ENCODE measurements at regions not wholly inside any gene's neighbourhood (a gene's known extent, or its start where the extent isn't known, plus 50 kb on each side); places are given as distances from the start of the nearest gene placed in this dataset.

DNA sequence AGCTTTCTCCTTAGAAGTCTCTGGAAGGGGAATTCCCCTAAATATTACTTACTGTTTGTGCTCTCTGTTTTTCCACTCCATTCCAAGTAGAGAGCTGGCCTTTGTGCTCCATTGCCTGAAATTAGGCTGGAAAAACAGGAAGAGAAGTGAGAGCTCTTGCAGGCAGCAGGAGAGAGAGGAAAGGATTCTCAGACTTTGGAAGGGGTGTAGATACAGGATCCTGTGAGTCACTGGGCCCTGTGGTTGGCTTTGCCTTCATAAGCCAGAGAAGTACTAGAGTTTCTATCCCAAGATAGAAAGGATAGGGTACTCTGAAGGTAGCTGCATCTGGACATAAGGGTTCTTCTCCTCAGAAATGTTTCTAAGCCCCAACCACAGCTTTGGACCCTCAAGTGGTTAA, 188.9 kb downstream of the CMPK2 start:
- Mint-ChIP-seq H3K36me3 (ENCODE audit: insufficient read depth, unreplicated experiment) (no peaks in the 10 kb centered on the region), H3K4me1 (ENCODE audit: insufficient read depth, unreplicated experiment) (no peaks in the 10 kb centered on the region), H3K27ac (ENCODE audit: low read depth, unreplicated experiment) (no peak overlapping the region), H3K9me3 (ENCODE audit: unreplicated experiment) (no peaks in the 10 kb centered on the region), H3K4me3 (ENCODE audit: unreplicated experiment) (no peak overlapping the region), H3K27me3 (ENCODE audit: insufficient read depth, unreplicated experiment) (no peaks in the 10 kb centered on the region)
- CTCF ChIA-PET, result interaction anchor here (0.7 kb wide), 1 partner anchor 28 kb away, joined by 3 read pairs; no protein-coding TSS in a partner anchor
- TF ChIP-seq, protein P1, sequence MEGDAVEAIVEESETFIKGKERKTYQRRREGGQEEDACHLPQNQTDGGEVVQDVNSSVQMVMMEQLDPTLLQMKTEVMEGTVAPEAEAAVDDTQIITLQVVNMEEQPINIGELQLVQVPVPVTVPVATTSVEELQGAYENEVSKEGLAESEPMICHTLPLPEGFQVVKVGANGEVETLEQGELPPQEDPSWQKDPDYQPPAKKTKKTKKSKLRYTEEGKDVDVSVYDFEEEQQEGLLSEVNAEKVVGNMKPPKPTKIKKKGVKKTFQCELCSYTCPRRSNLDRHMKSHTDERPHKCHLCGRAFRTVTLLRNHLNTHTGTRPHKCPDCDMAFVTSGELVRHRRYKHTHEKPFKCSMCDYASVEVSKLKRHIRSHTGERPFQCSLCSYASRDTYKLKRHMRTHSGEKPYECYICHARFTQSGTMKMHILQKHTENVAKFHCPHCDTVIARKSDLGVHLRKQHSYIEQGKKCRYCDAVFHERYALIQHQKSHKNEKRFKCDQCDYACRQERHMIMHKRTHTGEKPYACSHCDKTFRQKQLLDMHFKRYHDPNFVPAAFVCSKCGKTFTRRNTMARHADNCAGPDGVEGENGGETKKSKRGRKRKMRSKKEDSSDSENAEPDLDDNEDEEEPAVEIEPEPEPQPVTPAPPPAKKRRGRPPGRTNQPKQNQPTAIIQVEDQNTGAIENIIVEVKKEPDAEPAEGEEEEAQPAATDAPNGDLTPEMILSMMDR (IDR thresholded peaks at IDR 0.05; ENCODE audit: unreplicated experiment), result no peak
- intact Hi-C loops (cut with micrococcal nuclease), result no loop called here
- POLR2A ChIA-PET, result no interaction called here
- BruUV-seq (replicated peaks), result no TSS peak
- no peak for DNase-seq (ENCODE audit: unreplicated experiment)

DNA sequence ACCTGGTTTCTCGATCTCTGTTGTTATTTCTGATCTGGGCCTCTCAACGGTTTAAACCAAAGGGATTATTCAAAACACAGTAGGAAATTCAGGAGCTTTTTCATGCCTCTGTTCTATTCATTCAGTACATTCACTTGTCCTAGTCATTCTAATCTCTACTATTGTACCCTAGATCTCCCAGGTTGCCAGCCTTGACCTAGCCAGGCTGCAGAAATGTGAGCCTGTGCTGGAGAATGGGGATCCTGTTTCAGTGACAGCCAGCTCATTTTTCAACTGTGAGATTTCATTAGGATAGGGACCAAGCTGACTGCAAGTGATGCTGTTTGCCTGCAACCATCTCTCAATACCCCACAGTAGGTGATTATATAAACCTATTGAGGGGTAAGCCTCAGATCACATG, 186.2 kb downstream of the CMPK2 start:
- no peak for DNase-seq (ENCODE audit: unreplicated experiment)
- TF ChIP-seq, protein P1 (IDR thresholded peaks at IDR 0.05; ENCODE audit: unreplicated experiment), result no peak
- no peaks in the 10 kb centered on the region for H3K4me1 Mint-ChIP-seq (ENCODE audit: insufficient read depth, unreplicated experiment)
- intact Hi-C loops (cut with micrococcal nuclease), result no loop called here
- no peaks in the 10 kb centered on the region for H3K36me3 Mint-ChIP-seq (ENCODE audit: insufficient read depth, unreplicated experiment)
- CTCF ChIA-PET, result no interaction called here
- BruUV-seq (replicated peaks), result no TSS peak
- no peaks in the 10 kb centered on the region for H3K9me3 Mint-ChIP-seq (ENCODE audit: unreplicated experiment)
- POLR2A ChIA-PET, result interaction anchor here (0.6 kb wide), 1 partner anchor 12 kb away, joined by 5 read pairs; no protein-coding TSS in a partner anchor
- H3K27me3 Mint-ChIP-seq (ENCODE audit: insufficient read depth, unreplicated experiment), result no peaks in the 10 kb centered on the region
- no peak overlapping the region for H3K27ac Mint-ChIP-seq (ENCODE audit: low read depth, unreplicated experiment)
- H3K4me3 Mint-ChIP-seq (ENCODE audit: unreplicated experiment), result no peak overlapping the region

DNA sequence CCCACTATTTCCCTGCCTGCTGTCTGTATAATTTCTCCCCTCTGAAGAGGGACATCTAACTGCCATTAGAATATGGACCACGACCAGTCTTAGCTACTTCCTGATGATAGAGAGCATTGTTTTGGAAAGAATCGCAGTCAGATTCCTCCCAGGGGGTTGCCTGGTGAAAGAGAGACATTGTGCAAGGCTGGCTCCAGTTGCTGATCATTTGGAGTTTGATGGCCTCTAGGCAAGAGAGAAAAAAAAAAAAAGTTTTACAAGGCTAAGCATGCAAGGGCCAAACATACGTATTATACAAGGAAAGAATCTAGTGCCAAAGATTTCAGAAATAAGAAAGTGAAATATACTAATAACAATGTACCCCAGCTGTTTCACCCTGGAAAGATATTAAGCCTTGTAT, 182.2 kb downstream of the CMPK2 start:
- no TSS peak for BruUV-seq (replicated peaks)
- H3K27ac Mint-ChIP-seq (ENCODE audit: low read depth, unreplicated experiment), result no peak overlapping the region
- DNase-seq (ENCODE audit: unreplicated experiment), result no peak
- H3K9me3 Mint-ChIP-seq (ENCODE audit: unreplicated experiment), result peaks cover 6% of the 10 kb centered on the region
- TF ChIP-seq, protein P1 (IDR thresholded peaks at IDR 0.05; ENCODE audit: unreplicated experiment), result no peak
- H3K4me1 Mint-ChIP-seq (ENCODE audit: insufficient read depth, unreplicated experiment), result no peaks in the 10 kb centered on the region
- H3K4me3 Mint-ChIP-seq (ENCODE audit: unreplicated experiment), result no peak overlapping the region
- H3K36me3 Mint-ChIP-seq (ENCODE audit: insufficient read depth, unreplicated experiment), result no peaks in the 10 kb centered on the region
- CTCF ChIA-PET, result no interaction called here
- intact Hi-C loops (cut with micrococcal nuclease), result no loop called here
- H3K27me3 Mint-ChIP-seq (ENCODE audit: insufficient read depth, unreplicated experiment), result no peaks in the 10 kb centered on the region
- POLR2A ChIA-PET, result no interaction called here

DNA sequence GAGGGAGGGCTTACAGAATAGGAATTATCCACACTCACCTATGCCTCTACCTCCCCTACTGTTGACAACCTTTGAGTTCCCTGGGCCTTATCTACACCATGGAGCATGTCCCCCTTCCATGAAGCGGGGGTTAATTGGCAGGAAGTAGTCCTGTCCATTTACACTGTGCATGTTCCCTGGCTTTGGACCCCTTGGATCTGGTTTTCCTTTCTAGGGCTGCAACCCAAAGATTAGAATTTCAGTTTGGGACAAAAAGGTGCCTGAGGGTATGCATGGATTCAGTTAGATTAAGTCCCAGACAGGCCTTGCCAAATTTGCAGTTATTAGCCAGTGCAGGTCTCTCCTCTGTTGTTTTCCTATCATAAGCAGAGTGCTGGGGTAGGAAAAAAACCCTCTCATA, 180.3 kb downstream of the CMPK2 start:
- Mint-ChIP-seq H3K9me3 (ENCODE audit: unreplicated experiment) (peaks cover 8% of the 10 kb centered on the region), H3K27me3 (ENCODE audit: insufficient read depth, unreplicated experiment) (no peaks in the 10 kb centered on the region), H3K27ac (ENCODE audit: low read depth, unreplicated experiment) (no peak overlapping the region), H3K4me3 (ENCODE audit: unreplicated experiment) (no peak overlapping the region), H3K36me3 (ENCODE audit: insufficient read depth, unreplicated experiment) (no peaks in the 10 kb centered on the region), H3K4me1 (ENCODE audit: insufficient read depth, unreplicated experiment) (no peaks in the 10 kb centered on the region)
- DNase-seq (ENCODE audit: unreplicated experiment), result no peak
- no TSS peak for BruUV-seq (replicated peaks)
- ChIA-PET CTCF (no interaction called here), POLR2A (no interaction called here)
- intact Hi-C loops (cut with micrococcal nuclease), result no loop called here
- TF ChIP-seq, protein P1 (IDR thresholded peaks at IDR 0.05; ENCODE audit: unreplicated experiment), result no peak

All from MCF 10A (cell line).